Pancreas (tissue), 10 donors: ENCODE measurements at regions not wholly inside any gene's neighbourhood (a gene's known extent, or its start where the extent isn't known, plus 50 kb on each side); places are given as distances from the start of the nearest gene placed in this dataset.

Source experiments
- ATAC-seq, 4 donors: fragments of 200-7000 bp; cut with Tn5 transposase; one replicate each; pipeline versions ENCODE4 v1.8.0 to v1.9.1; 2020; ENCODE audit warnings: mild to moderate bottlenecking in 4 of 4, moderate library complexity in 4 of 4
- DNase-seq, 6 donors: peaks; one replicate each; pipeline ENCODE4 v3.0.0-alpha.2; 2020
- FAIRE-seq: peaks from 2 replicates; lab custom pipeline; 2012; peaks lifted over from hg19 to GRCh38; lab: Jason Lieb, UNC
- H3K27ac ChIP-seq, 4 donors: fragments of 200-600 bp; sonication (generic); 1 replicate in 3 of 4; 2 replicates in 1 of 4; pipeline versions ENCODE4 v1.5.0 to v1.8.0; 2020
- H3K27me3 ChIP-seq, 4 donors: fragments of 200-600 bp; one replicate each; pipeline ENCODE4 v1.8.0; 2021
- H3K36me3 ChIP-seq, 3 donors: fragments of 200-600 bp; sonication (generic) in 1 of 3; one replicate each; pipeline versions ENCODE4 v1.5.0 to v1.8.0; 2020 to 2021
- H3K4me1 ChIP-seq, 3 donors: fragments of 200-600 bp; one replicate each; pipeline ENCODE4 v1.8.0; 2021
- H3K4me3 ChIP-seq, 4 donors: fragments of 200-600 bp; sonication (generic) in 2 of 4; one replicate each; pipeline versions ENCODE4 v1.5.0 to v1.8.0; 2020 to 2021
- H3K9me3 ChIP-seq, 4 donors: fragments of 200-600 bp; one replicate each; pipeline ENCODE4 v1.8.0; 2021
- CTCF ChIP-seq, 4 donors: fragments of 200-600 bp; sonication (generic) in 3 of 4; IDR thresholded peaks; one replicate each; pipeline versions ENCODE4 v1.5.0 to v1.8.0; 2021; ENCODE audit warnings: antibody characterized with exemption in 4 of 4
- WGBS, 2 donors: extraction: QIAGEN DNeasy Blood & Tissue Kit; methylation state at CpG; one replicate each; pipeline ENCODE4 v1.1.7; 2013; 5-methylcytosine and 5-hydroxymethylcytosine counted together
- intact Hi-C, 3 donors: fragments of 100-400 bp; cut with DNase I; formaldehyde crosslinking; loops; one replicate each; pipeline versions ENCODE4 v1.11.1 to v1.14.2; 2022
- donor health status: healthy with polysubstance abuse.
- donor health status: DM: no; HTN: no; CAD: no; lungs with moderate emphysema.
- donor health status: DM: no; HTN: no; CAD: no.
- donor health status: control.
- donor health status: control.
- donor health status: Bipolar disorder and iron deficiency.
- donor health status: DM: yes; HTN: yes; CAD: no.
- donor health status: DM: no; HTN: no; CAD: no.
- donor health status: DM: no; HTN: no; CAD: no.
- donor health status: DM: yes; HTN: yes; CAD: no.

GRCh38 chr5:13503017-13503416, 441.5 kb downstream of the DNAH5 start:
- no peaks in the 10 kb centered on the region for H3K27me3 ChIP-seq
- H3K4me3 ChIP-seq = no peak overlapping the region
- DNase-seq (no peak), ATAC-seq (no peak), FAIRE-seq (no peak)
- no peaks in the 10 kb centered on the region for H3K4me1 ChIP-seq
- WGBS, 2 donors = 43 to 62% methylated on average over 2 of the region's 2 CpGs
- intact Hi-C loops = no loop called here
- no peaks in the 10 kb centered on the region for H3K36me3 ChIP-seq
- no peak for TF ChIP-seq CTCF (IDR thresholded peaks at IDR 0.05)
- no peaks in the 10 kb centered on the region for H3K9me3 ChIP-seq
- H3K27ac ChIP-seq = no peak overlapping the region

- DNase-seq (no peak), FAIRE-seq (no peak), ATAC-seq (no peak)
- Histone ChIP-seq H3K4me3 (no peak overlapping the region), H3K27ac (no peak overlapping the region), H3K4me1 (no peaks in the 10 kb centered on the region), H3K9me3 (no peaks in the 10 kb centered on the region), H3K36me3 (no peaks in the 10 kb centered on the region), H3K27me3 (no peaks in the 10 kb centered on the region)
- TF ChIP-seq CTCF (IDR thresholded peaks at IDR 0.05) = no peak
- intact Hi-C loops = no loop called here
- WGBS, 2 donors = 66 to 78% methylated on average over 3 of the region's 3 CpGs
Observed at GRCh38 chr5:13501176-13501575, 443.3 kb downstream of the DNAH5 start.

- no peak for TF ChIP-seq CTCF (IDR thresholded peaks at IDR 0.05)
- no peak for FAIRE-seq
- Histone ChIP-seq H3K9me3 (no peaks in the 10 kb centered on the region), H3K4me3 (no peak overlapping the region), H3K27ac (no peak overlapping the region), H3K4me1 (no peaks in the 10 kb centered on the region), H3K27me3 (no peaks in the 10 kb centered on the region), H3K36me3 (no peaks in the 10 kb centered on the region)
- DNase-seq = no peak
- no peak for ATAC-seq
- intact Hi-C loops = no loop called here
Observed at GRCh38 chr5:13498279-13498678, 446.2 kb downstream of the DNAH5 start.

DNA sequence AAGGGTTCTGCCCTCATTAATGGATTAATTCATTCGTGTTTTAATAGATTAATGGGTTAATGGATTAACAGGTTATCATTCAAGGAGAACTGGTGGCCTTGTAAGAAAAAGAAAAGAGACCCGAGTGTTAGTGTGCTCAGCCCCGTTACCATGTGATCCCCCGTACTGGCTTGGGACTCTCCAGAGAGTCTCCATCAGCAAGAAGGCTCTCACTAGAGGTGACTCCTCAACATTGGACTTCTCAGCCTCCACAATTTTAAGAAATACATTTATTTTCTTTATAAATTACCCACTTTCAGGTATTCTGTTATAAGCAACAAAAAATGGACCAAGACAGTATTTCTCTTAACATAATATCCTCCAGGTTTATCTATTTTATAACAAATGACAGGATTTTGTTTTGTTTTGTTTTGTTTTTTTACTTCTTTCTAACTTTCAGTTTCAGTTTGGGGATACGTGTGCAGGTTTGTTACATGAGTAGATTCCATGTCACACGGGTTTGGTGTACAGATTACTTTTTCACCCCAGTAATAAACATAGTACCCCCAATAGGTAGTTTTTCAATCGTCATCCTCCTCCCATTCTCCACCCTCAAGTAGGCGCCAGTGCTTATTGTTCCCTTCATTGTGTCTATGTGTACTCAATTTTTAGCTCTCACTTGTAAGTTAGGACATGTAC, 456.1 kb downstream of the DNAH5 start:
- H3K4me3 ChIP-seq = no peak overlapping the region
- 64 to 74% methylated on average over 8 of the region's 8 CpGs for WGBS, 2 donors
- intact Hi-C loops = no loop called here
- no peaks in the 10 kb centered on the region for H3K9me3 ChIP-seq
- TF ChIP-seq CTCF (IDR thresholded peaks at IDR 0.05) = no peak
- H3K4me1 ChIP-seq = no peaks in the 10 kb centered on the region
- no peak for FAIRE-seq
- H3K27ac ChIP-seq = no peak overlapping the region
- DNase-seq = no peak
- no peaks in the 10 kb centered on the region for H3K27me3 ChIP-seq
- ATAC-seq = no peak
- H3K36me3 ChIP-seq = no peaks in the 10 kb centered on the region

DNA sequence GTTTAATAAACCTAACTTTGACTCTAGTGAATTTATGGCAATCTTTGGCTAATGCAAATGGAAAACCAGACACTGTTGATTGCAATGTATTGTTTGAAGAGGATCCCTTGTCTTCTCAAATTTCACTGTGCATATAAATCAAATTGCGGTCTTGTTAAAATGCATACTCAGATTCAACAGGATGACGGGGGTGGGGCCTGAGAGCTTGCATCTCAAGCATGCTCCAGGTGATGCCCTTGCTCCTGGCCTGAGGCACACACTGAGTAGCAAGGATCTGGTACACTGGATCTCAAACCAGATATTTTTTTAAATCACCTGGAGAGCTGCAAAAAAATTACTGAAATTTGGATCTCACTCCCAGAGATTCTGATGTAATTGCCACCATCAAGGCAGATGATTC, 463.7 kb downstream of the DNAH5 start:
- H3K9me3 ChIP-seq = no peaks in the 10 kb centered on the region
- ATAC-seq (no peak), FAIRE-seq (no peak), DNase-seq (no peak)
- no peak for TF ChIP-seq CTCF (IDR thresholded peaks at IDR 0.05)
- no peak overlapping the region for H3K27ac ChIP-seq
- no peaks in the 10 kb centered on the region for H3K36me3 ChIP-seq
- WGBS, 2 donors = 46 to 63% methylated on average over 2 of the region's 2 CpGs
- H3K4me1 ChIP-seq = no peaks in the 10 kb centered on the region
- H3K27me3 ChIP-seq = no peaks in the 10 kb centered on the region
- no peak overlapping the region for H3K4me3 ChIP-seq
- intact Hi-C loops = no loop called here
